GM18498 (cell line): ENCODE measurements at regions not wholly inside any gene's neighbourhood (a gene's known extent, or its start where the extent isn't known, plus 50 kb on each side); places are given as distances from the start of the nearest gene placed in this dataset.

ENCODE experiments used
- ATAC-seq: cut with Tn5 transposase; IDR thresholded peaks from one replicate; pipeline ENCODE4 v1.9.1; 2021; ENCODE audit warnings: mild to moderate bottlenecking, moderate library complexity; ENCODE audit not compliant: unreplicated experiment

- no peak for ATAC-seq
Measured at GRCh38 chr20:6618051-6618450, 149.4 kb upstream of the BMP2 start.

GRCh38 chr20:6616421-6616820 is 151.1 kb upstream of the BMP2 start:
- ATAC-seq, result no peak

GRCh38 chr20:6614836-6615235 is 152.7 kb upstream of the BMP2 start:
- no peak for ATAC-seq

GRCh38 chr20:6613280-6613861 is 154.1 kb upstream of the BMP2 start:
- ATAC-seq, result peak; percentile 77

- no peak for ATAC-seq
Measured at GRCh38 chr20:6612606-6612923, 154.9 kb upstream of the BMP2 start.

- ATAC-seq, result no peak
Measured at GRCh38 chr20:6611911-6612605, 155.4 kb upstream of the BMP2 start.

GRCh38 chr20:6606651-6607050 is 160.8 kb upstream of the BMP2 start:
- ATAC-seq, result no peak

GRCh38 chr20:6605055-6605935 is 162.2 kb upstream of the BMP2 start:
- no peak for ATAC-seq

GRCh38 chr20:6604179-6604578 is 163.3 kb upstream of the BMP2 start:
- ATAC-seq, result no peak

- no peak for ATAC-seq
Measured at GRCh38 chr20:6599876-6600735, 167.4 kb upstream of the BMP2 start.

GRCh38 chr20:6595704-6596103 is 171.8 kb upstream of the BMP2 start:
- ATAC-seq, result no peak

GRCh38 chr20:6590891-6591637 is 176.4 kb upstream of the BMP2 start:
- ATAC-seq, result no peak

GRCh38 chr20:6588296-6588695 is 179.2 kb upstream of the BMP2 start:
- no peak for ATAC-seq

GRCh38 chr20:6583134-6583738 is 184.2 kb upstream of the BMP2 start:
- peak; percentile 80 for ATAC-seq

- no peak for ATAC-seq
Measured at GRCh38 chr20:6582449-6582848, 185.0 kb upstream of the BMP2 start.

- no peak for ATAC-seq
Measured at GRCh38 chr20:6580486-6580885, 187.0 kb upstream of the BMP2 start.

GRCh38 chr20:6579824-6580223 is 187.7 kb upstream of the BMP2 start:
- no peak for ATAC-seq

GRCh38 chr20:6579417-6579816 is 188.1 kb upstream of the BMP2 start:
- no peak for ATAC-seq

GRCh38 chr20:6577451-6577850 is 190.0 kb upstream of the BMP2 start:
- no peak for ATAC-seq

- no peak for ATAC-seq
Measured at GRCh38 chr20:6576726-6577125, 190.8 kb upstream of the BMP2 start.
